Activated CD4-positive, alpha-beta T cell treated with anti-CD3 and anti-CD28 coated beads, Interleukin-2, amount 10 ng/mL, durations not matched to agents 24 days and 14 days (primary cell): ENCODE measurements at regions not wholly inside any gene's neighbourhood (a gene's known extent, or its start where the extent isn't known, plus 50 kb on each side); places are given as distances from the start of the nearest gene placed in this dataset.

Source experiments
- DNase-seq: peaks from one replicate; pipeline ENCODE4 v3.0.0; 2022
- H3K27ac Mint-ChIP-seq: one replicate; pipeline ENCODE4 v1.8.0; 2022; ENCODE audit warnings: mild to moderate bottlenecking, mixed read lengths
- H3K27me3 Mint-ChIP-seq: one replicate; pipeline ENCODE4 v1.8.0; 2022; ENCODE audit warnings: mixed read lengths
- H3K36me3 Mint-ChIP-seq: one replicate; pipeline ENCODE4 v1.8.0; 2022; ENCODE audit warnings: low read depth, mild to moderate bottlenecking, mixed read lengths
- H3K4me1 Mint-ChIP-seq: one replicate; pipeline ENCODE4 v1.8.0; 2021; ENCODE audit warnings: mixed read lengths
- H3K4me3 Mint-ChIP-seq: one replicate; pipeline ENCODE4 v1.8.0; 2022; ENCODE audit warnings: mild to moderate bottlenecking, moderate library complexity, mixed read lengths
- H3K9me3 Mint-ChIP-seq: one replicate; pipeline ENCODE4 v1.8.0; 2021; ENCODE audit warnings: mixed read lengths
- intact Hi-C: fragments of 100-400 bp; cut with micrococcal nuclease; formaldehyde crosslinking; loops from one replicate; pipeline ENCODE4 v1.15.1; 2023

DNA sequence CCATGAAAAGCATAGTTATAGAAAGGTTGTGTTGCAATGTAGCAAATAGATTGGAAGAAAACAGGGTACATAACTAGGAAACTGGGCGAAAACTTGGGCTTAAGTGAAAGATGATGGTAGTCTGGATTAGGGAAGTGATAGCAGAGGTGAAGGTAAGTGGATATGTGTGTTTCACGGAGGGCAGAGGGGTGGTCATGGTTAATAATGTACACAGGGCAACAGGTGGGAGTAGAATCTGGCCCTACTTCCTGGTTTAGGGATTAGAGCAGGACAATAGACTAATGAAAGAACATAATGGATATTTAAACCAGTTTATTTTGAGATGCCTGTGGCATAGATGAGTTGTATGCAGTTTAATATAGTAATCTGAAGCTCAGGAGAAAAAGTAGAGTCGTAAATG is 257.3 kb upstream of the SPRY2 start:
- Mint-ChIP-seq H3K4me1 (no peaks in the 10 kb centered on the region), H3K27ac (no peak overlapping the region), H3K36me3 (no peaks in the 10 kb centered on the region), H3K9me3 (no peaks in the 10 kb centered on the region), H3K27me3 (no peaks in the 10 kb centered on the region), H3K4me3 (no peak overlapping the region)
- no peak for DNase-seq
- intact Hi-C loops = no loop called here

DNA sequence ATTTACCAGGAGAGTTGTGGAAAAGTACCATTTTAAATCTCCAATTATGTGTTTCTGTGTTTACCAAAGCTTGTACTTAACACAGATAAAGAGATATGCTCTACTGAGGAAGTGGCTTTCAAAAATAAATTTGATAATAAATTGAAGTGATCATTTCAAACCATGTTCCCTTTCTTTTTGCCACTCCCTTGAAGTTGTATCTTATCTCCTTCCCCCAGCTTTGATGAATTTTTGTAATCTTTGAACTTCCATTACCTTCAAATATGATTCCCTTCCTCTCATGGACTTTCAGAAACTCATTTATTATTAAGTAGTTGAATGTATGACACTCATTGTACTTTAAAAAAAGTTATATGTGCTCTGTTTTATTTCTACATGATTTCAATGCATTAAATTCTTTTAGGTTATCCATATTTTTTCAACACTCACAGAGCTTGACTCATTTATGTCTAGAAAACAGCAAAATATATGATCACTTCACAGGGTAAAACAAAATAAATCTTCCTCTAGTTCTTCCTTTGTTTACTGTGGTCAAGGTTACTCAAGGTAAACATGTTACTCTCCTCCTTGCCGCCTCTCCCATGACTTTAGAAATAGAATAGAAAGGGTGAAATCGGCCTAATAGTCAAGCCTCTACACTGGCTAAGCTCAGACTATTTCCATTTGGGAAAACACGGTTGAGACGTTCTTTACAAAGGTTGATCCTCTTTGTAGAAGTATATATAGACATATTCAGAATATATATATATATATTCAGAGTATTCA is 251.2 kb upstream of the SPRY2 start:
- H3K9me3 Mint-ChIP-seq = no peaks in the 10 kb centered on the region
- H3K4me3 Mint-ChIP-seq = no peak overlapping the region
- intact Hi-C loops = no loop called here
- no peaks in the 10 kb centered on the region for H3K4me1 Mint-ChIP-seq
- no peaks in the 10 kb centered on the region for H3K36me3 Mint-ChIP-seq
- no peaks in the 10 kb centered on the region for H3K27me3 Mint-ChIP-seq
- no peak overlapping the region for H3K27ac Mint-ChIP-seq
- no peak for DNase-seq

DNA sequence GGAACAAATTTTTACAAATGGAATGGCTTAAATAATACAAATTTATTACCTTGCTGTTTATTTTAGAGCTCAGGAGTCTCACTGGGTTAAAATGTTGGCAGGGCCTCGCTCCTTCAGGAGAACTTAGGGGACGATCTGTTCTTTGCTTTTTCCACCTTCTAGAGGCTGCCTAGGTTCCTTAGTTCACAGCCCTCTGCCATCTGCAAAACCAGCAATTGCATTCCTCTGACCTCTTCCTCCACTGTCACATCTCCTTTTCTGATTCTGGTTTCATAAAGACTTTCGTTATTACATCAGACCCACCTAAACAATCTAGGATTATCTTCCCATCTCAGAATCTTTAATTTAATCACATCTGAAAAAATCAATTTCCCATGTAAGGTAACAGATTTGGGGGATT is 249.6 kb upstream of the SPRY2 start:
- Mint-ChIP-seq H3K36me3 (no peaks in the 10 kb centered on the region), H3K27ac (no peak overlapping the region), H3K9me3 (no peaks in the 10 kb centered on the region), H3K4me1 (no peaks in the 10 kb centered on the region), H3K27me3 (no peaks in the 10 kb centered on the region), H3K4me3 (no peak overlapping the region)
- no peak for DNase-seq
- intact Hi-C loops = no loop called here

DNA sequence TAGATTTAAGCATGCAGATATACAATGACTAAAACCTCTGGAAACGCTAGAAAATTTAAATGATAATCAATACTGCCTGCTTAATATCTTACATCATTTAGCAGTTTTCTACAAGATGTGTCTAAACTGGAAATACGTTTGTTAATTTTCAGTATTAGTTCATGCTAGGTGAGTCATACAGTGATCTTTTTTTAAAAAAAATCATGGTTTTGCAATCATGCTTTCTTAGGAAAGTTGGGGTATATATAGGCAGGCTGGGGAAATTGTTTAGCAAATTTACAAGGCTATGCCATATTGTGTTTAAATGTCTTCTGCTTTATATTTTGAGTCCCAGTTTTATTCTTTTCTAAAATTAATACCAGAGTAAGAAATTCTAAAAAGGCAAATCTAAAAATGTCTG is 245.4 kb upstream of the SPRY2 start:
- H3K27me3 Mint-ChIP-seq = no peaks in the 10 kb centered on the region
- intact Hi-C loops = no loop called here
- no peaks in the 10 kb centered on the region for H3K4me1 Mint-ChIP-seq
- peaks cover 3% of the 10 kb centered on the region for H3K9me3 Mint-ChIP-seq
- no peak for DNase-seq
- no peaks in the 10 kb centered on the region for H3K36me3 Mint-ChIP-seq
- H3K27ac Mint-ChIP-seq = no peak overlapping the region
- H3K4me3 Mint-ChIP-seq = no peak overlapping the region

DNA sequence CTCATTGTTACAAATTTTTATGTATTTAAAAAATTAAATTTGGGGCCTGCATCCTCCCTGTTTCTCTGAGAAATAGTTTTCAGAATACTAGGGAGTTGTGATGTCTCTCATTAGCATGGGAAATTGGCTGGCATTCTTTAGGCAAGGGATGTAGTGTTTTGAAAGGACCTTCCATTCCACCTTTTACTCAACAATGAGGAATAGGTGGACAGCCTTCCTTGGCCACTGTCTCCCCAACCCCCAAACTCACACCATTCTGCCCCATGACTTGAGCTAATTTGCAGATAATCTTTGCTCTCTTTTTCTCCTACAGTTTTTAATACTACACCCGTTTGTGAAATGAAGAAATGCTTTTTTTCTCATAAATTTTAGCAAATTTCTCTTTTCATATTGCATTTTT is 244.6 kb upstream of the SPRY2 start:
- no peak for DNase-seq
- intact Hi-C loops = no loop called here
- Mint-ChIP-seq H3K4me3 (no peak overlapping the region), H3K27me3 (no peaks in the 10 kb centered on the region), H3K4me1 (no peaks in the 10 kb centered on the region), H3K9me3 (peaks cover 3% of the 10 kb centered on the region), H3K36me3 (no peaks in the 10 kb centered on the region), H3K27ac (no peak overlapping the region)

DNA sequence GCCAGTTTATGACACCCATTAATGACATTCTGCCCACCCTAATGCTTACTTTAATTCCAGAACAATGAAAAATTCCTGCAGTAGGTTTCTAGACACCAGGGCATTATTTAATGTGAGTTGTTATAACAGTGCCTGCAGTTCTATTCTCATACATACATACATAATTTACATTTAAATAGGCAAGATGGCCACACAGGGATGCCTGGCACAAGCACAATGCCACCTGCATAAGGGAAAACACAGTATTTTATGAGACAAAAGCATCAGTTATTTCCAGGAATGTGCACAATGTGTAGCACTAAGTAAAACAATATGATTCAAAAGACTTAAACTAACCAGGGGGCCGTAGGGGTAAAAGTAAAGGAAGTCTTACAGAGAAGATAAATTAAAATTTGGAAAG is 243.9 kb upstream of the SPRY2 start:
- Mint-ChIP-seq H3K4me3 (no peak overlapping the region), H3K27me3 (no peaks in the 10 kb centered on the region), H3K27ac (no peak overlapping the region), H3K4me1 (no peaks in the 10 kb centered on the region), H3K9me3 (peaks cover 3% of the 10 kb centered on the region), H3K36me3 (no peaks in the 10 kb centered on the region)
- DNase-seq = no peak
- intact Hi-C loops = no loop called here

DNA sequence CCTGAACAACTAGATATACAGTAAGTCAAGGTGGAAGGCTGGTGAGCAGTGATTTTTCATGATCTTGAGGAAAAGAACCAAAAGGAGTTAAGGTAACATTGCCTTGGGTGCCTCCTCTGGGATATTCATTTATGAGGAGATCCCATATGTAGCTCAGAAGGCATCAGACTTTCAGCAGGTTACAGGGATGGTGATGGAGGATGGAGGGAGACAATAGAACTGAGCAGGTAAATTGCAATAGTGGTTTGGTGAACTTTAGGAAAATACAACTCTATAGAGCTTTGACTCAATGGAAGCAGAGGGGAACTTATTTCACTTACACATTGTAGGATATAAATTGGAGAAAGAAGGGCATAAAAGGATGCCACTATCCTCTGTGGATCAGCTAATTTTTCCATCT is 243.4 kb upstream of the SPRY2 start:
- Mint-ChIP-seq H3K27ac (no peak overlapping the region), H3K4me1 (no peaks in the 10 kb centered on the region), H3K9me3 (peaks cover 3% of the 10 kb centered on the region), H3K4me3 (no peak overlapping the region), H3K36me3 (no peaks in the 10 kb centered on the region), H3K27me3 (no peaks in the 10 kb centered on the region)
- no peak for DNase-seq
- intact Hi-C loops = no loop called here

DNA sequence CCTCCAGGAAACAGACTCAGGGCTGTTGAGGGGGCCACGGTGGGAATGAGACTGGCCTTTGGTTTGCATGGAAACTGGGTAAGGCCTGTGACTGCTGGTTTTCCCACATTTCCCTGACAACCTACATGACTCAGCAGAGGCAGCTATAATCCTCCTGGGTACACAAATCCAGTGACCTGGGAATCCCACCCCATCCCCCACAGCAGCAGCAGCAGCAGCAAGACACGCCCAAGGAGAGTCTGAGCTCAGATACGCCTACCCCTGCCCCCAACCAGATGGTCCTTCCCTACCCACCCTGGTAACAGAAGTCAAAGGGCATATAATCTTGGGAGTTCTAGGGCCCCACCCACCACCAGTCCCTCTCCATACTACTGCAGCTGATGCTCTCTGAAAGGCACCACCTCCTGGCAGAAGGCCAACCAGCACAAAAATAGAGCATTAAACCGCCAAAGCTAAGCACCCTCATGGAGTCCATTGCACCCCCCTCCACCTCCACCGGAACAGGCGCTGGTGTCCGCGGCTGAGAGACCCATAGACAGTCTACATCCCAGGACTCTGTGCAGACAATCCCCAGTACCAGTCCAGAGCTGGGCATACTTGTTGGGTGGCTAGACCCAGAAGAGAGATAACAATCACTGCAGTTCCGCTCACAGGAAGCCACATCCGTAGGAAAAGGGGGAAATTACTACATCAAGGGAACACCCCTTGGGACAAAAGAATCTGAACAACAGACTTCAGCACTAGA is 237.2 kb upstream of the SPRY2 start:
- no peaks in the 10 kb centered on the region for H3K36me3 Mint-ChIP-seq
- intact Hi-C loops = no loop called here
- no peaks in the 10 kb centered on the region for H3K4me1 Mint-ChIP-seq
- no peak for DNase-seq
- H3K4me3 Mint-ChIP-seq = no peak overlapping the region
- H3K9me3 Mint-ChIP-seq = peaks cover 9% of the 10 kb centered on the region
- no peak overlapping the region for H3K27ac Mint-ChIP-seq
- H3K27me3 Mint-ChIP-seq = no peaks in the 10 kb centered on the region

DNA sequence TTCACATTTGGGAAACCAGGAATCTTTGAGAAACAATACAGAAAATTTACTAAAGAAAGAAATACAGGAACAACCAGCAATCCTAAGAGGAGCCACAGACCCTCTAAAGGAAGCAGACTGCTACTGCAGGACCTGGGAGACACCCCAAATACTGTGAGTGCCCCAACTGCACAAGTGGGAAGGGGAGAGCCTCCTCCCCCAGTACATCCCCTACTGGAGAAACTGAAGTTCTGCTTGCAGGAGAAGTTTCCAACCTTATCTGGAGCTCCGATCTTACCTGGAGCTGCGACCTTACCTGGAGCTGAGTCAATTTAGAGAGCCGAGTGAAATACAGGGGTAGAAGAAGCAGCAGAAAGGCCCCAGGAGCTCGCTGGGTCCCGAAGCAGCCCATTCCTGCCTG is 236.4 kb upstream of the SPRY2 start:
- Mint-ChIP-seq H3K9me3 (peaks cover 5% of the 10 kb centered on the region), H3K4me3 (no peak overlapping the region), H3K27ac (no peak overlapping the region), H3K36me3 (no peaks in the 10 kb centered on the region), H3K27me3 (no peaks in the 10 kb centered on the region), H3K4me1 (no peaks in the 10 kb centered on the region)
- DNase-seq = no peak
- intact Hi-C loops = no loop called here

DNA sequence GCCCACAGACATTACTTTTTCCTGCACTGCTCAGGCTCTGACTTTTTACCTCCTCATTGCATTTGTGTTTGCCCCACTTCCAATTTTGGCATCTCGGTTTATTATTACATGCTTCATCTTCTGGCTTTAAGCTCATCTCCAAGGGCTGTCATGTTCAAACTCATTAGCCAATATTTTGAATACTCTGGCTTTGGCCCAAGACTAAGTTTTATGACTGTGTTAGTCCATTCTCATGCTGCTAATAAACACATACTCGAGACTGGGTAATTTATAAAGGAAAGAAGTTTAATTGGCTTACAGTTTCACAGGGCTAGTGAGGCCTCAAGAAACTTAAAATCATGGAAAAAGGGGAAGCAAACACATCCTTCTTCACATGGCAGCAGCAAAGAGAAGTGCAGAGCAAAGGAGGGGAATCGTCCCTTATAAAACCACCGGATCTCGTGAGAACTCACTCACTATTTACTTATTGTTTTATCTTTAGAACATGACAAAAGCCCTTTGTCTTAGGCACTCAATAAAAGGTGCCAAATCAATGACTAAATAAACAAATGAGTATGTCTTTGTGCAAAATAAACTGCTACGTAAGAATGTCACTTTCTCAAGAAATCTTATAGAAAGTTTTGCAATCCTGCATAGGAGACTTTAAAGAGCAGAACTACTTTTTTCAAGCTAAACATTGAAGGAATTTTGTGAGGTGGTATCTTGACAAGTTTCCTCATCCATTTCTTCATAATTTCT is 233.4 kb upstream of the SPRY2 start:
- Mint-ChIP-seq H3K9me3 (peaks cover 5% of the 10 kb centered on the region), H3K4me1 (no peaks in the 10 kb centered on the region), H3K4me3 (no peak overlapping the region), H3K27me3 (no peaks in the 10 kb centered on the region), H3K27ac (no peak overlapping the region), H3K36me3 (no peaks in the 10 kb centered on the region)
- DNase-seq = no peak
- intact Hi-C loops = no loop called here

DNA sequence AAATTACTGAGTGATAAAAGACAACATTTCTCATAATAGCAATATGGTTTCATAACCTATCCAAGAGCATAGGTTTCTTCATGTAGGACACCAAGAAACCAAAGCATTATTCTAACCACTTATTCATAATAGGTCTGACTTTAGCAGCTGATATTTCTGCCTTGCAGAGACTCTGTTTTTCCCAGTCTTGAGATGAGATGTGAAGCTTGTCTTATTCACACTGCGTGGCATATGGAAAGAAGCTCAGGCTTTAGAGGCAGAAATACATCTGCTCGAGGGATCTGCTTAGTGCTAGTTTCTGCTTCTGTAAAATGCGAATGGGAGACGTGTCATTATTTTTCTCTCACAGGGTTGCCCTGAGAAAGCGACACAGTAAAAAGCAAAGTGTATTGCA is 232.0 kb upstream of the SPRY2 start:
- H3K9me3 Mint-ChIP-seq = no peaks in the 10 kb centered on the region
- H3K4me3 Mint-ChIP-seq = no peak overlapping the region
- no peaks in the 10 kb centered on the region for H3K27me3 Mint-ChIP-seq
- no peak for DNase-seq
- no peaks in the 10 kb centered on the region for H3K4me1 Mint-ChIP-seq
- no peaks in the 10 kb centered on the region for H3K36me3 Mint-ChIP-seq
- intact Hi-C loops = no loop called here
- H3K27ac Mint-ChIP-seq = no peak overlapping the region

DNA sequence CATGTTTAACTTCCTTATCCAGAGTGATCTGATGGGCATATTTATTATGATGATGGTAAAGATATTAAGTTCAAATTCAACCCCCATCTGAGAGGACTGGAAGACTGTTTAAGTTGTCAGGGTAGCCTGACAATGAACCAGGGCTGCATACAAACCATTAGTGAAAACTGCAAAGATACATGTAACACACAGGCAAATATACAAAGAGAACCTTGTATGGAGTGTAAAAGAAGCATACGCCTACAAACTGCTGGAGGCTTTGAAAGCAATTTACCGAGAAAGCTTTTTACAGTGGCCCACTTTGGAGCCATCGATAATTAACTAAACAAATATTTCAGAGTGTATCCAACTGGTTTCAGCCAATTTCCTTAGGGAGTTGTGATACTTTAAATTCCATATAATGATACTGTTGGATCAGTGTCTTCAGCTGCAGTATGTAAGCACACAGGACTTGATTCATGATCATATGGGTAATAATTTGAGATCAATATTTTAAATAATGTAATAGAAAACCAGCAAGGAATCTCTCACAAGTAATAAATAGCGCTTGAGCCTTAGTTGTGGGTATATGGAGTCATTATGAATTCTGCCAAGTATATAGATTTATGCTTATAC is 231.5 kb upstream of the SPRY2 start:
- intact Hi-C loops = no loop called here
- Mint-ChIP-seq H3K36me3 (no peaks in the 10 kb centered on the region), H3K27ac (no peak overlapping the region), H3K4me1 (no peaks in the 10 kb centered on the region), H3K4me3 (no peak overlapping the region), H3K9me3 (no peaks in the 10 kb centered on the region), H3K27me3 (no peaks in the 10 kb centered on the region)
- DNase-seq = no peak

DNA sequence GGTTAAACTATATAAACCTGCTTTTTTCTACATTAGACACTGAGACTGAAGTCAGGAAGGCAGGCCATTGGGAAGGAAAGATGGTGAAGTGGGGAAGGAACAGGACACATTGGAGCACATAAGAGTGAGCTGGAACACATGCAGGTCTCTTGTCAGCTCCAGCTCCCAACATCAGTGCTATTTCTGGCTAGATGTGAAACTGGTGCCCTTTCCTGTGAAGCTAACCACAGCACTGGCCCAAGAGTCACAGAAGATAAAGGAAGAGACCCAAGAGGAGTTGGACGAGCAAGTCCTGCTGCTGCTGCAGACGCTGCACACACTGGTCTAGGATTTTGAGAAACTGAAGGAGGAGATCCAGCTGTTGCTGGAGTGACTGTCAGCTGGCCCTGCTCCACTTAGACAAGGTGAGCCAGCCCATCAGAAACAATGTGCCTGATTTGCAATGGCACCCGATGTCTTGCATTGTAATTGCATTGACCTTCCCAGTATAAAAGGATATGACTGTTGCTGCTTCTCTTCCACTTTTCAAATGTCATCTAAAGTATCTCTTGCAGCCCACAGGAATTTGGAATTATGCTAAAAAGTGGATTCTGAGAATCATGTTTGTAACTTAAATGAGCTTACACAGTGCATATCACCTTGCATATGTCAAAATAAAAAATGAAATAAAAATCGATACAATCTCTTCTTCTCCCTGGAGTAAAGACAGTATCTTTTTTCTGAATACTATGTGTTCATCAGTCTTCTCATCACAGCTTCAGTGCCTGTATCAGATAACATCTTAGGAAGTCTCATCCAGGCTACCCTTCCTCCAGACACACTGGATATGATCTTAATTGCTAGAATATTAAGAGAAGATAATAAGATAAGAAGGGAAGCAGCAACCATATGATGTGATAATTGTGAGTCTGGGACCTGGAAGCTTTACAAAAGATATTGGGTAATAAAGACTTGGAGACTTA is 230.7 kb upstream of the SPRY2 start:
- Mint-ChIP-seq H3K4me3 (no peak overlapping the region), H3K27ac (no peak overlapping the region), H3K27me3 (no peaks in the 10 kb centered on the region), H3K4me1 (no peaks in the 10 kb centered on the region), H3K9me3 (no peaks in the 10 kb centered on the region), H3K36me3 (no peaks in the 10 kb centered on the region)
- intact Hi-C loops = no loop called here
- DNase-seq = no peak
